ENCODE measurements at regions not wholly inside any gene's neighbourhood (a gene's known extent, or its start where the extent isn't known, plus 50 kb on each side); places are given as distances from the start of the nearest gene placed in this dataset.

- TF ChIP-seq ATF2 (CRISPR knock-in tag; IDR thresholded peaks at IDR 0.05) (no peak), ZNF717 (CRISPR knock-in tag; IDR thresholded peaks at IDR 0.05) (no peak), DIDO1 (tag; IDR thresholded peaks at IDR 0.05; ENCODE audit: low read depth) (no peak), SUPT5H (IDR thresholded peaks at IDR 0.05) (no peak), THRAP3 (IDR thresholded peaks at IDR 0.05; ENCODE audit: borderline replicate concordance) (no peak), CEBPG (CRISPR knock-in tag; IDR thresholded peaks at IDR 0.05) (no peak), CEBPG (tag; conservative IDR thresholded peaks at IDR 0.05 in 1 of 2, IDR thresholded peaks at IDR 0.05 in 1 of 2) (no peak), TSC22D4 (tag; IDR thresholded peaks at IDR 0.05) (no peak), NR2C1 (IDR thresholded peaks at IDR 0.05) (no peak), NR2C1 (tag; IDR thresholded peaks at IDR 0.05) (no peak), NBN (IDR thresholded peaks at IDR 0.05; ENCODE audit: low read depth) (no peak)
Measured at GRCh38 chr3:162666835-162667234, 1170.2 kb downstream of the OTOL1 start (continued).

- no peak for ATAC-seq
- no peaks in the 10 kb centered on the region for H4K20me1 ChIP-seq (replicated peaks; ENCODE audit: control insufficient read depth, insufficient read depth, low read length)
- H3K9ac ChIP-seq (ENCODE audit: insufficient read depth in 1 of 2, low read depth in 2 of 2, low read length in 2 of 2): no peak overlapping the region
- CTCF ChIA-PET (ENCODE audit: low intra/inter-chr PET ratio): no interaction called here
- intact Hi-C loops (cut with micrococcal nuclease) (no loop called here), in situ Hi-C loops (cut with MboI) (no loop called here)
- no peak overlapping the region for H3K4me3 ChIP-seq
- no peak overlapping the region for H2AFZ ChIP-seq (ENCODE audit: low read depth, low read length)
- FAIRE-seq: no peak
- no peaks in the 10 kb centered on the region for H3K79me2 ChIP-seq (ENCODE audit: control insufficient read depth, insufficient read depth, low read length)
- POLR2A ChIA-PET: no interaction called here
- no TSS peak for BruUV-seq (replicated peaks)
- H3K4me1 ChIP-seq (replicated peaks in 1 of 2; ENCODE audit: control insufficient read depth in 2 of 2, insufficient read depth in 2 of 2, low read length in 2 of 2): no peaks in the 10 kb centered on the region
- H3K27me3 ChIP-seq (ENCODE audit: control insufficient read depth in 2 of 2, insufficient read depth in 2 of 2, low read length in 2 of 2): no peaks in the 10 kb centered on the region
- no peaks in the 10 kb centered on the region for H3K36me3 ChIP-seq (ENCODE audit: control insufficient read depth, insufficient read depth, low read length)
- no peak overlapping the region for H3K4me2 ChIP-seq (ENCODE audit: insufficient read depth, low read length)
- H3K27ac ChIP-seq (ENCODE audit: extremely low read depth, low read depth, low read length): no peak overlapping the region
- no peaks in the 10 kb centered on the region for H3K9me3 ChIP-seq (replicated peaks; ENCODE audit: control insufficient read depth, insufficient read depth, low read depth, low read length)
- DNase-seq (ENCODE audit: extremely low read depth in 1 of 4, low spot score in 3 of 4): no peak
- no peaks in the 10 kb centered on the region for H3K9me1 ChIP-seq (ENCODE audit: control insufficient read depth, insufficient read depth, low read length)
- no peak for TF ChIP-seq ZBTB5 (IDR thresholded peaks at IDR 0.05)
- TF ChIP-seq POLR2A (conservative IDR thresholded peaks at IDR 0.05): no peak
- TF ChIP-seq ZSCAN32 (CRISPR knock-in tag; IDR thresholded peaks at IDR 0.05): no peak
- TF ChIP-seq CCNT2 (IDR thresholded peaks at IDR 0.05; ENCODE audit: borderline replicate concordance, extremely low read depth, insufficient read length, low read depth, low read length): no peak
- no peak for TF ChIP-seq CREB1 (IDR thresholded peaks at IDR 0.05)
- no peak for TF ChIP-seq CREB1 (CRISPR knock-in tag; IDR thresholded peaks at IDR 0.05)
- TF ChIP-seq ZNF444 (CRISPR knock-in tag; IDR thresholded peaks at IDR 0.05): no peak
- TF ChIP-seq CBX5 (IDR thresholded peaks at IDR 0.05; ENCODE audit: borderline replicate concordance, low read depth): no peak
- TF ChIP-seq TAF7 (tag; IDR thresholded peaks at IDR 0.05): no peak
- no peak for TF ChIP-seq PCBP1 (IDR thresholded peaks at IDR 0.05; ENCODE audit: low read depth, low read length, poor library complexity, severe bottlenecking)
- TF ChIP-seq DIDO1 (tag; IDR thresholded peaks at IDR 0.05; ENCODE audit: low read depth): no peak
- no peak for TF ChIP-seq ZBTB33 (CRISPR knock-in tag; IDR thresholded peaks at IDR 0.05)
Measured at GRCh38 chr3:162670181-162670580, 1173.6 kb downstream of the OTOL1 start.
